Activated CD8-positive, alpha-beta T cell treated with anti-CD3 and anti-CD28 coated beads for 36 hours (primary cell): ENCODE measurements at regions not wholly inside any gene's neighbourhood (a gene's known extent, or its start where the extent isn't known, plus 50 kb on each side); places are given as distances from the start of the nearest gene placed in this dataset.

ENCODE experiments used
- ATAC-seq: fragments of 200-7000 bp; cut with Tn5 transposase; one replicate; pipeline ENCODE4 v1.10.0; 2021; ENCODE audit warnings: mild to moderate bottlenecking, moderate library complexity
- CTCF ChIA-PET: fragments of 350-600 bp; sonication (Branson Sonifier 250); formaldehyde crosslinking; loops from one replicate; lab custom pipeline; 2021; ENCODE audit warnings: antibody characterized with exemption; lab: Charles Lee
- POLR2A ChIA-PET: fragments of 350-600 bp; sonication (Branson Sonifier 250); formaldehyde crosslinking; loops from one replicate; lab custom pipeline; 2021; ENCODE audit warnings: antibody characterized with exemption; lab: Charles Lee
- DNase-seq: peaks from one replicate; pipeline ENCODE4 v3.0.0-alpha.2; 2020
- H3K27ac Mint-ChIP-seq: one replicate; pipeline ENCODE4 v1.8.0; 2021; ENCODE audit warnings: mild to moderate bottlenecking, mixed read lengths
- H3K27me3 Mint-ChIP-seq: one replicate; pipeline ENCODE4 v1.8.0; 2021; ENCODE audit warnings: mixed read lengths
- H3K36me3 Mint-ChIP-seq: one replicate; pipeline ENCODE4 v1.8.0; 2021; ENCODE audit warnings: low read depth, mixed read lengths
- H3K4me1 Mint-ChIP-seq: one replicate; pipeline ENCODE4 v1.8.0; 2021; ENCODE audit warnings: low read depth, mixed read lengths
- H3K4me3 Mint-ChIP-seq: one replicate; pipeline ENCODE4 v1.8.0; 2021; ENCODE audit warnings: mild to moderate bottlenecking, moderate library complexity, mixed read lengths
- H3K9me3 Mint-ChIP-seq: one replicate; pipeline ENCODE4 v1.8.0; 2021; ENCODE audit warnings: mixed read lengths
- intact Hi-C: fragments of 100-400 bp; cut with micrococcal nuclease; formaldehyde crosslinking; loops from one replicate; pipeline ENCODE4 v1.10.0; 2022
- TF ChIP-seq, protein P1 (sequence below): fragments of 200-600 bp; IDR thresholded peaks from one replicate; pipeline ENCODE4 v1.8.0; 2022; ENCODE audit warnings: antibody characterized with exemption, mild to moderate bottlenecking

DNA sequence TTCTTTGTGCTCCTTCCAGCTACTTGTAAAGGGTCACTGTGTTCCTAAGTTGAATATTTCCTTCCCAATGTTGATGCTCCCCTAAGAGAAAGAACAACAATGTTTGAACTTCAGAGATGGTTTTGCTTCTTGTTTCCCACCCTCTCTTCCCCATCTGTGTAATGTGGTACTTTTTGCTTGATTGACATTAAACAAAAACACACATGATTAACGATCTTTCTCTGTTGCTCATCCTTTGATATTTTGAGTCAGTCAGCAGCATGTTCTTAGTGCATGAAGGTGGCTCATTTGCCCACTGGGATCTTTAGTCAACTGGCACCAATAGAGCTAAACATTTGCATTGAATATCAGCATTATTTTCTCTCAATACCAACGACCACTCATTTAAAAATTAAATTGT is 313.0 kb upstream of the RIOK2 start:
- ATAC-seq (no peak), DNase-seq (no peak)
- Mint-ChIP-seq H3K4me3 (no peak overlapping the region), H3K27ac (no peak overlapping the region), H3K9me3 (no peaks in the 10 kb centered on the region), H3K4me1 (no peaks in the 10 kb centered on the region), H3K36me3 (no peaks in the 10 kb centered on the region), H3K27me3 (no peaks in the 10 kb centered on the region)
- intact Hi-C loops = no loop called here
- CTCF ChIA-PET = interaction anchor here (0.8 kb wide), 1 partner anchor 129 kb away, joined by 3 read pairs; no protein-coding TSS in a partner anchor
- TF ChIP-seq, protein P1, sequence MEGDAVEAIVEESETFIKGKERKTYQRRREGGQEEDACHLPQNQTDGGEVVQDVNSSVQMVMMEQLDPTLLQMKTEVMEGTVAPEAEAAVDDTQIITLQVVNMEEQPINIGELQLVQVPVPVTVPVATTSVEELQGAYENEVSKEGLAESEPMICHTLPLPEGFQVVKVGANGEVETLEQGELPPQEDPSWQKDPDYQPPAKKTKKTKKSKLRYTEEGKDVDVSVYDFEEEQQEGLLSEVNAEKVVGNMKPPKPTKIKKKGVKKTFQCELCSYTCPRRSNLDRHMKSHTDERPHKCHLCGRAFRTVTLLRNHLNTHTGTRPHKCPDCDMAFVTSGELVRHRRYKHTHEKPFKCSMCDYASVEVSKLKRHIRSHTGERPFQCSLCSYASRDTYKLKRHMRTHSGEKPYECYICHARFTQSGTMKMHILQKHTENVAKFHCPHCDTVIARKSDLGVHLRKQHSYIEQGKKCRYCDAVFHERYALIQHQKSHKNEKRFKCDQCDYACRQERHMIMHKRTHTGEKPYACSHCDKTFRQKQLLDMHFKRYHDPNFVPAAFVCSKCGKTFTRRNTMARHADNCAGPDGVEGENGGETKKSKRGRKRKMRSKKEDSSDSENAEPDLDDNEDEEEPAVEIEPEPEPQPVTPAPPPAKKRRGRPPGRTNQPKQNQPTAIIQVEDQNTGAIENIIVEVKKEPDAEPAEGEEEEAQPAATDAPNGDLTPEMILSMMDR = no peak
- POLR2A ChIA-PET = interaction anchor here (0.7 kb wide), 1 partner anchor 302 kb away, joined by 3 read pairs; no protein-coding TSS in a partner anchor

DNA sequence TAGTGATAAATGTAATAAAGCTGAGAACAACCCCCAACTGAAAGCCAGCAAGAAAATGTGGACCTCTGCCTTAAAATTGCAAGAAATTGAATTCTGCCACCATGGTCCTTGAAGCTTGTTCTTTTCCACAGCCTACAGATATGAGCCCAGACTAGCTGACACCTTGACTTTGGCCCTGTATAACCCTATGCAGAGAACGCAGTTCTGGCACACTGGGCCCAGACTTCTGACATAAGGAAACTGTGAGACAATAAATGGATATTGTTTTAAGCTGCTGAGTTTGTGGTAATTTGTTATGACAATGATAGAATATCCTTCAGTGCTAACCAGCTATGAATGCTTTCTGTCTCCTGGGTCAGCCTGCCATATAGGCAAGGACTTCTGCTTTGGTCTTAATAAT is 315.6 kb upstream of the RIOK2 start:
- ChIA-PET POLR2A (no interaction called here), CTCF (no interaction called here)
- TF ChIP-seq, protein P1 = no peak
- Mint-ChIP-seq H3K9me3 (no peaks in the 10 kb centered on the region), H3K4me1 (no peaks in the 10 kb centered on the region), H3K27me3 (no peaks in the 10 kb centered on the region), H3K27ac (no peak overlapping the region), H3K4me3 (no peak overlapping the region), H3K36me3 (no peaks in the 10 kb centered on the region)
- DNase-seq (no peak), ATAC-seq (no peak)
- intact Hi-C loops = no loop called here

DNA sequence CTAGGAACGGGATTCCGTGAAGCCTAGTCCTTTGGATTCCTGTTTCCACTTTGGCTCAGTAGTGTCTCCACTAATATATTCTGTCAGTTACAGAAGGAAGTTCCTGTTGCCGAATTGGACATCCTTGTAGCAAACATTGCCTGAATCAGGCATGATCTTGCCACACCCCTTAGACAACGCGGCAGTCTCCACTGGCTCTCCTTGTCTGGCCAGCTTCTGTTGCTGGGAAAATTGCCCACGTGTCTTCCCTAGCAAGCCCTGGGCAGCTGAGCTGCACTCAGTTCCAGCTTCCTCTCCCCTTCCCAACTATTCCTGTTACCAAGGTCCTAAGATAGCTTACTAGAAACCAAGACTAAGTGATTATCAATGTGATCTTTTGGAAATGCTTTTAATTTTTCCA is 316.6 kb upstream of the RIOK2 start:
- no peak overlapping the region for H3K4me3 Mint-ChIP-seq
- no peaks in the 10 kb centered on the region for H3K9me3 Mint-ChIP-seq
- ChIA-PET CTCF (no interaction called here), POLR2A (no interaction called here)
- DNase-seq (no peak), ATAC-seq (no peak)
- H3K36me3 Mint-ChIP-seq = no peaks in the 10 kb centered on the region
- TF ChIP-seq, protein P1 = no peak
- H3K4me1 Mint-ChIP-seq = no peaks in the 10 kb centered on the region
- no peaks in the 10 kb centered on the region for H3K27me3 Mint-ChIP-seq
- H3K27ac Mint-ChIP-seq = no peak overlapping the region
- intact Hi-C loops = no loop called here

DNA sequence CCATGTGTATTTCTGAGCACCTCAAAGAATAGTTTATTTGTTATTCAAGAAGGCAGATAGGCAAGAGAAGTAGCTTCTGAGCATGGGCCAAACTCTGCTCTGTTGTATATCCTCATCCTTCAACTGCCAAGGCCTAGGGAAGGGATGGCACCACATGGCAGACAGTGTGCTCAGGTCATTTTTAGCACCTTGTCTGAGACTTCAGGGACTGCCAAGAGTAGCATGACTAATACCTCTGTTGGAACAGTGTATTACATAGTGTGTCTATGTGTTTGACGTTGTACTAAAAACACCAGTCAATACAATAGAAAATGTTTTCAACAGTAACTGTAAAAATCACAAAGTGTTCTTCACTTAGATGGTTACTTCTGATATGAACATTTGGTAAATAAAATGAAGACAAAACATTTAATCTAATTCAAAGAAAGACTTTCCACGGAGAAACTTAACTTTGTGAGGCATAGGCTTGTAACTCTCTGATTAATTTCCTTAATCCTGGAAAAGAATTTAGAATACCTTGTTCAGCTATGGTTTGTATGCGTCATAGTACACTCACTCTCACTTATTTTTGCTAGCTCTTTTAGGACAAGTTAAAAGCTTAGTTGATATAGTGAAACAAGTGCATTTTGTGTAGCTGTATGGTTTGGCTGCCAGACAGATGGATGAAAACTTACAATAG is 318.4 kb upstream of the RIOK2 start:
- intact Hi-C loops = no loop called here
- POLR2A ChIA-PET = no interaction called here

DNA sequence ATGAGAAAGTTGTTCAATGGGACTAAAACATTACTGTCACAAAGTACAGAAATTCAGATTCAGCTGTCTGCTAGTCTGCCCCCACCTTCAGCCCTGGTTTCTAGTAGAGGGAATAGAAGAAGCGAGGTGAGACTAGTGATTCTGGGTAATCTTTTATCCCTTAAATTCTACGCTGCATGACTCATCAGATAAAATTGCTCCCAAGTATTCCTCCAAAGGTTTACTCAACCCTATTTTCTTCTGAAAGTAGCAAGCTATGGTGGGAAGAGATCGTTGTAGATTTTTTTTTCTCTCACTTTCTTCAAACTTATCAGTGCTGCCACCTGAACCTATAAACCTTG is 318.9 kb upstream of the RIOK2 start:
- Mint-ChIP-seq H3K4me1 (no peaks in the 10 kb centered on the region), H3K9me3 (no peaks in the 10 kb centered on the region), H3K36me3 (no peaks in the 10 kb centered on the region), H3K27ac (no peak overlapping the region), H3K27me3 (no peaks in the 10 kb centered on the region), H3K4me3 (no peak overlapping the region)
- ATAC-seq = no peak
- TF ChIP-seq, protein P1 = no peak
- ChIA-PET CTCF (interaction anchor here (0.7 kb wide), 1 partner anchor 32 kb away, joined by 3 read pairs; no protein-coding TSS in a partner anchor), POLR2A (no interaction called here)
- no peak for DNase-seq
- intact Hi-C loops = no loop called here

More for the DNA sequence above, 318.4 kb upstream of the RIOK2 start:
- ATAC-seq (no peak), DNase-seq (no peak)
- H3K27ac Mint-ChIP-seq = no peak overlapping the region
- no peaks in the 10 kb centered on the region for H3K36me3 Mint-ChIP-seq
- H3K4me3 Mint-ChIP-seq = no peak overlapping the region
- H3K9me3 Mint-ChIP-seq = no peaks in the 10 kb centered on the region
- no peaks in the 10 kb centered on the region for H3K4me1 Mint-ChIP-seq
- TF ChIP-seq, protein P1 = no peak
- CTCF ChIA-PET = interaction anchor here (0.7 kb wide), 1 partner anchor 33 kb away, joined by 3 read pairs; no protein-coding TSS in a partner anchor
- H3K27me3 Mint-ChIP-seq = no peaks in the 10 kb centered on the region
